Liver (tissue), 8 donors: ENCODE measurements at regions not wholly inside any gene's neighbourhood (a gene's known extent, or its start where the extent isn't known, plus 50 kb on each side); places are given as distances from the start of the nearest gene placed in this dataset.

Source experiments
- DNase-seq: peaks from one replicate; pipeline ENCODE4 v3.0.0-alpha.2; 2017; ENCODE audit warnings: low spot score
- H3K27ac ChIP-seq, 2 donors: one replicate each; pipeline ENCODE4 v1.7.0; 2013; ENCODE audit warnings: inconsistent platforms in 2 of 2, low read length in 2 of 2, control low read depth in 1 of 2, low read depth in 1 of 2, mild to moderate bottlenecking in 1 of 2
- H3K27me3 ChIP-seq, 4 donors: one replicate each; pipeline versions ENCODE4 v1.6.1 to v1.7.0; 2013; ENCODE audit warnings: low read length in 3 of 4, inconsistent platforms in 1 of 4, mild to moderate bottlenecking in 1 of 4, moderate library complexity in 1 of 4; ENCODE audit not compliant: control insufficient read depth in 4 of 4, insufficient read depth in 4 of 4
- H3K36me3 ChIP-seq, 4 donors: one replicate each; pipeline versions ENCODE4 v1.6.1 to v1.7.0; 2013; ENCODE audit warnings: low read length in 3 of 4, mild to moderate bottlenecking in 3 of 4, low read depth in 1 of 4, moderate library complexity in 1 of 4; ENCODE audit not compliant: control insufficient read depth in 4 of 4, insufficient read depth in 3 of 4
- H3K4me1 ChIP-seq, 4 donors: one replicate each; pipeline versions ENCODE4 v1.6.1 to v1.7.0; 2013; ENCODE audit warnings: low read length in 3 of 4, mild to moderate bottlenecking in 3 of 4, moderate library complexity in 1 of 4; ENCODE audit not compliant: control insufficient read depth in 4 of 4, insufficient read depth in 4 of 4
- H3K4me3 ChIP-seq, 3 donors: one replicate each; pipeline versions ENCODE4 v1.6.1 to v1.7.0; 2013; ENCODE audit warnings: low read length in 3 of 3, control low read depth in 1 of 3, low read depth in 1 of 3, mild to moderate bottlenecking in 1 of 3
- H3K9ac ChIP-seq, 2 donors: one replicate each; pipeline ENCODE4 v1.7.0; 2013; ENCODE audit warnings: low read length in 2 of 2, mild to moderate bottlenecking in 2 of 2, moderate library complexity in 2 of 2, control low read depth in 1 of 2, low read depth in 1 of 2
- H3K9me3 ChIP-seq, 4 donors: one replicate each; pipeline versions ENCODE4 v1.6.1 to v1.7.0; 2013; ENCODE audit warnings: low read length in 3 of 4; ENCODE audit not compliant: control insufficient read depth in 4 of 4
- EGR1 ChIP-seq, 2 donors: IDR thresholded peaks; 2 replicates each; pipeline ENCODE4 v1.6.1; 2016 to 2018; ENCODE audit warnings: antibody characterized with exemption in 2 of 2, low read depth in 2 of 2
- FOXA1 ChIP-seq: IDR thresholded peaks from 2 replicates; pipeline ENCODE4 v1.6.1; 2016; ENCODE audit warnings: antibody characterized with exemption
- FOXA2 ChIP-seq: IDR thresholded peaks from 2 replicates; pipeline ENCODE4 v1.6.1; 2016; ENCODE audit warnings: antibody characterized with exemption
- GABPA ChIP-seq, 2 donors: IDR thresholded peaks in 1 of 2; conservative IDR thresholded peaks in 1 of 2; 2 replicates each; pipeline ENCODE4 v1.6.1; 2016; ENCODE audit warnings: antibody characterized with exemption in 2 of 2, mild to moderate bottlenecking in 1 of 2, moderate library complexity in 1 of 2
- HNF4A ChIP-seq, 2 donors: conservative IDR thresholded peaks; 2 replicates each; pipeline ENCODE4 v1.6.1; 2016; ENCODE audit warnings: antibody characterized with exemption in 2 of 2, mild to moderate bottlenecking in 2 of 2
- HNF4G ChIP-seq: IDR thresholded peaks from 2 replicates; pipeline ENCODE4 v1.6.1; 2016; ENCODE audit warnings: antibody characterized with exemption
- JUND ChIP-seq, 2 donors: IDR thresholded peaks; 2 replicates each; pipeline ENCODE4 v1.6.1; 2016; ENCODE audit warnings: antibody characterized with exemption in 2 of 2
- NR2F2 ChIP-seq: IDR thresholded peaks from 2 replicates; pipeline ENCODE4 v1.6.1; 2016; ENCODE audit warnings: antibody characterized with exemption
- RAD21 ChIP-seq, 2 donors: IDR thresholded peaks; 2 replicates each; pipeline ENCODE4 v1.6.1; 2016; ENCODE audit warnings: antibody characterized with exemption in 2 of 2, mild to moderate bottlenecking in 2 of 2
- RXRA ChIP-seq, 2 donors: IDR thresholded peaks; 2 replicates each; pipeline ENCODE4 v1.6.1; 2017 to 2018; ENCODE audit warnings: antibody characterized with exemption in 2 of 2, mild to moderate bottlenecking in 1 of 2
- SP1 ChIP-seq: IDR thresholded peaks from 2 replicates; pipeline ENCODE4 v1.6.1; 2018; ENCODE audit warnings: antibody characterized with exemption, mild to moderate bottlenecking
- TAF1 ChIP-seq: conservative IDR thresholded peaks from 2 replicates; pipeline ENCODE4 v1.6.1; 2016; ENCODE audit warnings: antibody characterized with exemption, mild to moderate bottlenecking
- YY1 ChIP-seq: IDR thresholded peaks from 2 replicates; pipeline ENCODE4 v1.6.1; 2016; ENCODE audit warnings: antibody characterized with exemption, mild to moderate bottlenecking
- WGBS: extraction: QIAGEN DNeasy Blood & Tissue Kit; methylation state at CpG from one replicate; pipeline ENCODE4 v1.1.7; 2013; 5-methylcytosine and 5-hydroxymethylcytosine counted together
- TF ChIP-seq, protein P1 (sequence below): IDR thresholded peaks from 2 replicates; pipeline ENCODE4 v1.6.1; 2016; ENCODE audit warnings: antibody characterized with exemption, mild to moderate bottlenecking
- TF ChIP-seq, protein P2 (sequence below): IDR thresholded peaks from 2 replicates; pipeline ENCODE4 v1.6.1; 2016; ENCODE audit warnings: antibody characterized with exemption
- TF ChIP-seq, protein P3 (sequence below): IDR thresholded peaks from 2 replicates; pipeline ENCODE4 v1.6.1; 2016; ENCODE audit warnings: antibody characterized with exemption
- TF ChIP-seq, protein P4 (sequence below): fragments of 150-350 bp; IDR thresholded peaks from 2 replicates; pipeline ENCODE4 v1.5.1; 2017; ENCODE audit warnings: improper control_type of control experiment, low read depth, low read length; ENCODE audit not compliant: missing input control
- donor health status: healthy.
- donor health status: healthy.
- donor health status: healthy.
- donor health status: healthy.
- donor health status: healthy.

DNA sequence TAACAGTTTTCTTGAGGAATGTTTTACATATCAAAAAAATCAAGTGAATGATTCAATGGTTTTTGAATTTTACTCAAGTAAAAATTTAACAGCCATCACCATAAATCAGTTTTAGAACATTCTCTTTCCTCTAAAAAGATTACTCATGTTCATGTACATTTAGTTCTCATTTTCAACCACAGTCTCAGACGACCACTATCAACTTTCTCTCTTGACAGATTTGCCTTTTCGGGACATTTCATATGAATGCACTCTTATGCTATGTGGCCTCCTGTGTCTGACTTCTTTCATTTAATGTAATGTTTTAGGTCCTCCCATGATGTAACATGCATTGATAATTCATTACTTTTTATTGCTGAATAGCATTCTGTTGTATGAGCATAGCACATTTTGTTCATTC lies 309.3 kb upstream of the PLSCR5 start:
- Histone ChIP-seq H3K27ac (no peak overlapping the region), H3K9ac (no peak overlapping the region), H3K9me3 (peaks cover 0 to 2% (median under 1%) of the 10 kb centered on the region in 4 donors), H3K27me3 (no peaks in the 10 kb centered on the region), H3K4me1 (no peaks in the 10 kb centered on the region), H3K36me3 (no peaks in the 10 kb centered on the region), H3K4me3 (no peak overlapping the region)
- no peak for DNase-seq
- TF ChIP-seq TAF1 = no peak
- TF ChIP-seq RXRA (IDR thresholded peaks at IDR 0.05) = no peak
- WGBS = 79% methylated on average over 2 of the region's 2 CpGs

DNA sequence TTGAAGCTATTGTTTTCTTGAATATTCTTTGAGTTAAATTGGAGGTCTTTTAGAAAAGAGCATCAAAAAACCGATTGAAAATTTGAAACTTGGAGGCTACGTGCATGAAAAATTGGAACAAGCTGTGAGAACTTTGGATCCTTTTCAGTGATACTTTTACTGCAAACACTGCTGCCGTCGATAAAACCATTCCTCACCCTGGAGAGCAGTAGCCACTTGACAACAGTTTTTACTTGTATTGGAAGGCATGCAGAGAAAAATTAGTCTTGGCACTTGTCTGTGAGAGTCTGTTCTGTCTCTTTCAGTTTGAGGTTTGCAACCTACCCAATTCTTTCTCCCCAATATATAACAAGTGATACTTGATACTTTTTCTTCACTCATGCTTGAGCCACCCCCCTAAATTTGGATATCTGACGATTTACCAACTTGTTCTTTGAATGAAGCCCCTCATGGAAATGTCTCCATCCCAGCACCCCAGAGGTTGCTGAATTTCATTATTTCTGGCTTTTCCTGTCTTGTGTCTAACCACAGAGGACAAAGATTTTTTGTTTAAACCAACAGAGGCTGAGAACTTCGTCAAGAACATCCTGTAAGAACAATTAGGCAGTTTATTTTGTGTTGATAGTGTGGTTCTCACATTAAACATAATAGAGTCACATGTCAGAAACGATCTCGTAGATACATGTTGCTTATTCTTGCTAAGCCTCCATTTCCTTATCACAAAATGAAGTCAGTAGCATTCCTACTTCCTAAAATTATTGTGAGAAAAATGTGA lies 307.3 kb upstream of the PLSCR5 start:
- TF ChIP-seq, protein P1, sequence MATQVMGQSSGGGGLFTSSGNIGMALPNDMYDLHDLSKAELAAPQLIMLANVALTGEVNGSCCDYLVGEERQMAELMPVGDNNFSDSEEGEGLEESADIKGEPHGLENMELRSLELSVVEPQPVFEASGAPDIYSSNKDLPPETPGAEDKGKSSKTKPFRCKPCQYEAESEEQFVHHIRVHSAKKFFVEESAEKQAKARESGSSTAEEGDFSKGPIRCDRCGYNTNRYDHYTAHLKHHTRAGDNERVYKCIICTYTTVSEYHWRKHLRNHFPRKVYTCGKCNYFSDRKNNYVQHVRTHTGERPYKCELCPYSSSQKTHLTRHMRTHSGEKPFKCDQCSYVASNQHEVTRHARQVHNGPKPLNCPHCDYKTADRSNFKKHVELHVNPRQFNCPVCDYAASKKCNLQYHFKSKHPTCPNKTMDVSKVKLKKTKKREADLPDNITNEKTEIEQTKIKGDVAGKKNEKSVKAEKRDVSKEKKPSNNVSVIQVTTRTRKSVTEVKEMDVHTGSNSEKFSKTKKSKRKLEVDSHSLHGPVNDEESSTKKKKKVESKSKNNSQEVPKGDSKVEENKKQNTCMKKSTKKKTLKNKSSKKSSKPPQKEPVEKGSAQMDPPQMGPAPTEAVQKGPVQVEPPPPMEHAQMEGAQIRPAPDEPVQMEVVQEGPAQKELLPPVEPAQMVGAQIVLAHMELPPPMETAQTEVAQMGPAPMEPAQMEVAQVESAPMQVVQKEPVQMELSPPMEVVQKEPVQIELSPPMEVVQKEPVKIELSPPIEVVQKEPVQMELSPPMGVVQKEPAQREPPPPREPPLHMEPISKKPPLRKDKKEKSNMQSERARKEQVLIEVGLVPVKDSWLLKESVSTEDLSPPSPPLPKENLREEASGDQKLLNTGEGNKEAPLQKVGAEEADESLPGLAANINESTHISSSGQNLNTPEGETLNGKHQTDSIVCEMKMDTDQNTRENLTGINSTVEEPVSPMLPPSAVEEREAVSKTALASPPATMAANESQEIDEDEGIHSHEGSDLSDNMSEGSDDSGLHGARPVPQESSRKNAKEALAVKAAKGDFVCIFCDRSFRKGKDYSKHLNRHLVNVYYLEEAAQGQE = no peak
- TF ChIP-seq HNF4A (conservative IDR thresholded peaks at IDR 0.05) (no peak), EGR1 (IDR thresholded peaks at IDR 0.05; ENCODE audit: low read depth in 2 of 2) (no peak), FOXA1 (no peak), TAF1 (no peak), JUND (IDR thresholded peaks at IDR 0.05) (no peak), HNF4G (no peak), RAD21 (IDR thresholded peaks at IDR 0.05) (no peak), SP1 (no peak), GABPA (IDR thresholded peaks at IDR 0.05 in 1 of 2, conservative IDR thresholded peaks at IDR 0.05 in 1 of 2) (no peak), YY1 (no peak), FOXA2 (no peak), NR2F2 (no peak)
- TF ChIP-seq, protein P2, sequence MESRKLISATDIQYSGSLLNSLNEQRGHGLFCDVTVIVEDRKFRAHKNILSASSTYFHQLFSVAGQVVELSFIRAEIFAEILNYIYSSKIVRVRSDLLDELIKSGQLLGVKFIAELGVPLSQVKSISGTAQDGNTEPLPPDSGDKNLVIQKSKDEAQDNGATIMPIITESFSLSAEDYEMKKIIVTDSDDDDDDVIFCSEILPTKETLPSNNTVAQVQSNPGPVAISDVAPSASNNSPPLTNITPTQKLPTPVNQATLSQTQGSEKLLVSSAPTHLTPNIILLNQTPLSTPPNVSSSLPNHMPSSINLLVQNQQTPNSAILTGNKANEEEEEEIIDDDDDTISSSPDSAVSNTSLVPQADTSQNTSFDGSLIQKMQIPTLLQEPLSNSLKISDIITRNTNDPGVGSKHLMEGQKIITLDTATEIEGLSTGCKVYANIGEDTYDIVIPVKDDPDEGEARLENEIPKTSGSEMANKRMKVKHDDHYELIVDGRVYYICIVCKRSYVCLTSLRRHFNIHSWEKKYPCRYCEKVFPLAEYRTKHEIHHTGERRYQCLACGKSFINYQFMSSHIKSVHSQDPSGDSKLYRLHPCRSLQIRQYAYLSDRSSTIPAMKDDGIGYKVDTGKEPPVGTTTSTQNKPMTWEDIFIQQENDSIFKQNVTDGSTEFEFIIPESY = no peak
- TF ChIP-seq, protein P3, sequence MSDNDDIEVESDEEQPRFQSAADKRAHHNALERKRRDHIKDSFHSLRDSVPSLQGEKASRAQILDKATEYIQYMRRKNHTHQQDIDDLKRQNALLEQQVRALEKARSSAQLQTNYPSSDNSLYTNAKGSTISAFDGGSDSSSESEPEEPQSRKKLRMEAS = no peak
- TF ChIP-seq, protein P4, sequence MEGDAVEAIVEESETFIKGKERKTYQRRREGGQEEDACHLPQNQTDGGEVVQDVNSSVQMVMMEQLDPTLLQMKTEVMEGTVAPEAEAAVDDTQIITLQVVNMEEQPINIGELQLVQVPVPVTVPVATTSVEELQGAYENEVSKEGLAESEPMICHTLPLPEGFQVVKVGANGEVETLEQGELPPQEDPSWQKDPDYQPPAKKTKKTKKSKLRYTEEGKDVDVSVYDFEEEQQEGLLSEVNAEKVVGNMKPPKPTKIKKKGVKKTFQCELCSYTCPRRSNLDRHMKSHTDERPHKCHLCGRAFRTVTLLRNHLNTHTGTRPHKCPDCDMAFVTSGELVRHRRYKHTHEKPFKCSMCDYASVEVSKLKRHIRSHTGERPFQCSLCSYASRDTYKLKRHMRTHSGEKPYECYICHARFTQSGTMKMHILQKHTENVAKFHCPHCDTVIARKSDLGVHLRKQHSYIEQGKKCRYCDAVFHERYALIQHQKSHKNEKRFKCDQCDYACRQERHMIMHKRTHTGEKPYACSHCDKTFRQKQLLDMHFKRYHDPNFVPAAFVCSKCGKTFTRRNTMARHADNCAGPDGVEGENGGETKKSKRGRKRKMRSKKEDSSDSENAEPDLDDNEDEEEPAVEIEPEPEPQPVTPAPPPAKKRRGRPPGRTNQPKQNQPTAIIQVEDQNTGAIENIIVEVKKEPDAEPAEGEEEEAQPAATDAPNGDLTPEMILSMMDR = no peak
- H3K27me3 ChIP-seq = no peaks in the 10 kb centered on the region
- H3K36me3 ChIP-seq = no peaks in the 10 kb centered on the region
- 45% methylated on average over 8 of the region's 8 CpGs for WGBS
- H3K4me1 ChIP-seq = no peaks in the 10 kb centered on the region
- DNase-seq = no peak
- H3K4me3 ChIP-seq = no peak overlapping the region
- no peaks in the 10 kb centered on the region for H3K9me3 ChIP-seq
- no peak overlapping the region for H3K9ac ChIP-seq
- H3K27ac ChIP-seq = no peak overlapping the region
